MCF 10A (cell line): ENCODE measurements at regions not wholly inside any gene's neighbourhood (a gene's known extent, or its start where the extent isn't known, plus 50 kb on each side); places are given as distances from the start of the nearest gene placed in this dataset.

Source experiments
- BruUV-seq: library from RNA; stranded (reverse); fragments of 400-500 nt; replicated peaks from 2 replicates; lab custom pipeline; 2021; lab: Mats Ljungman, UMichigan
- CTCF ChIA-PET: fragments of 300-600 bp; sonication (Branson Sonifier 250); formaldehyde crosslinking; extraction: SDS; loops from one replicate; lab custom pipeline; 2021; ENCODE audit warnings: antibody characterized with exemption, inconsistent platforms; lab: Yijun Ruan, JAX
- POLR2A ChIA-PET: fragments of 300-600, 350-650 bp; sonication (Branson Sonifier 250); formaldehyde crosslinking; extraction: SDS; loops from one replicate; lab custom pipeline; 2020; ENCODE audit warnings: antibody characterized with exemption, inconsistent platforms; lab: Yijun Ruan, JAX
- DNase-seq: peaks from one replicate; pipeline ENCODE4 v3.0.0-alpha.2; 2018; ENCODE audit not compliant: unreplicated experiment
- H3K27ac Mint-ChIP-seq: one replicate; pipeline ENCODE4 v1.8.0; 2022; ENCODE audit warnings: mild to moderate bottlenecking, low read depth, mixed read lengths; ENCODE audit not compliant: unreplicated experiment
- H3K27me3 Mint-ChIP-seq: one replicate; pipeline ENCODE4 v1.8.0; 2022; ENCODE audit warnings: mixed read lengths; ENCODE audit not compliant: insufficient read depth, unreplicated experiment
- H3K36me3 Mint-ChIP-seq: one replicate; pipeline ENCODE4 v1.8.0; 2022; ENCODE audit warnings: mild to moderate bottlenecking, moderate library complexity, mixed read lengths; ENCODE audit not compliant: insufficient read depth, unreplicated experiment
- H3K4me1 Mint-ChIP-seq: one replicate; pipeline ENCODE4 v1.8.0; 2022; ENCODE audit warnings: mixed read lengths; ENCODE audit not compliant: insufficient read depth, unreplicated experiment
- H3K4me3 Mint-ChIP-seq: one replicate; pipeline ENCODE4 v1.8.0; 2022; ENCODE audit warnings: mild to moderate bottlenecking, moderate library complexity, mixed read lengths; ENCODE audit not compliant: unreplicated experiment
- H3K9me3 Mint-ChIP-seq: one replicate; pipeline ENCODE4 v1.8.0; 2022; ENCODE audit warnings: mixed read lengths; ENCODE audit not compliant: unreplicated experiment
- intact Hi-C: fragments of 100-400 bp; cut with micrococcal nuclease; formaldehyde crosslinking; loops from 2 replicates; pipeline ENCODE4 v1.14.1; 2022
- TF ChIP-seq, protein P1 (sequence below): fragments of 200-600 bp; IDR thresholded peaks from one replicate; pipeline ENCODE4 v1.8.0; 2022; ENCODE audit warnings: antibody characterized with exemption, mild to moderate bottlenecking; ENCODE audit not compliant: unreplicated experiment

DNA sequence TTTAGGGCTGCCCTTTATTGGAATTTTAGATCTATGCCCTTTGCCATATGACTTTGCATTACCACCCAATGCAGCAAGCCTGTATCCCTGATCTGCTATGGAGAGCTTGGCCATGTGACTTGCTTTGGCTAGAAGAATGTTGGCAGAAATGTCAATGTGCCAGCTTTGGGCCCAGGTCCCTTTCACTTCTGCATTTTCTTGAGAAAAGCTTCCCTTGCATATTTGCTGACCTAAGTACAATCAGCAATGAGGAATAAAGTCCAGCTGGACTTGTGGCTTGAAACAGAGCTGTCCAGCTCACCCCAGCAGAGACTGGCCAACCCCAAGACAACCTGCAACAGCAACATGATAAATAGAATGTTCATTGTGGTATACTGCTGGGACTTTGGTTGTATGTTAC, 135.9 kb downstream of the PAH start:
- no peak for DNase-seq
- Mint-ChIP-seq H3K36me3 (no peaks in the 10 kb centered on the region), H3K27me3 (no peaks in the 10 kb centered on the region), H3K9me3 (no peaks in the 10 kb centered on the region), H3K27ac (no peak overlapping the region), H3K4me1 (no peaks in the 10 kb centered on the region), H3K4me3 (no peak overlapping the region)
- intact Hi-C loops = no loop called here
- POLR2A ChIA-PET = interaction anchor here (0.6 kb wide), 1 partner anchor 1105 kb away, joined by 3 read pairs; no protein-coding TSS in a partner anchor
- BruUV-seq = no TSS peak
- CTCF ChIA-PET = no interaction called here
- TF ChIP-seq, protein P1, sequence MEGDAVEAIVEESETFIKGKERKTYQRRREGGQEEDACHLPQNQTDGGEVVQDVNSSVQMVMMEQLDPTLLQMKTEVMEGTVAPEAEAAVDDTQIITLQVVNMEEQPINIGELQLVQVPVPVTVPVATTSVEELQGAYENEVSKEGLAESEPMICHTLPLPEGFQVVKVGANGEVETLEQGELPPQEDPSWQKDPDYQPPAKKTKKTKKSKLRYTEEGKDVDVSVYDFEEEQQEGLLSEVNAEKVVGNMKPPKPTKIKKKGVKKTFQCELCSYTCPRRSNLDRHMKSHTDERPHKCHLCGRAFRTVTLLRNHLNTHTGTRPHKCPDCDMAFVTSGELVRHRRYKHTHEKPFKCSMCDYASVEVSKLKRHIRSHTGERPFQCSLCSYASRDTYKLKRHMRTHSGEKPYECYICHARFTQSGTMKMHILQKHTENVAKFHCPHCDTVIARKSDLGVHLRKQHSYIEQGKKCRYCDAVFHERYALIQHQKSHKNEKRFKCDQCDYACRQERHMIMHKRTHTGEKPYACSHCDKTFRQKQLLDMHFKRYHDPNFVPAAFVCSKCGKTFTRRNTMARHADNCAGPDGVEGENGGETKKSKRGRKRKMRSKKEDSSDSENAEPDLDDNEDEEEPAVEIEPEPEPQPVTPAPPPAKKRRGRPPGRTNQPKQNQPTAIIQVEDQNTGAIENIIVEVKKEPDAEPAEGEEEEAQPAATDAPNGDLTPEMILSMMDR = no peak

DNA sequence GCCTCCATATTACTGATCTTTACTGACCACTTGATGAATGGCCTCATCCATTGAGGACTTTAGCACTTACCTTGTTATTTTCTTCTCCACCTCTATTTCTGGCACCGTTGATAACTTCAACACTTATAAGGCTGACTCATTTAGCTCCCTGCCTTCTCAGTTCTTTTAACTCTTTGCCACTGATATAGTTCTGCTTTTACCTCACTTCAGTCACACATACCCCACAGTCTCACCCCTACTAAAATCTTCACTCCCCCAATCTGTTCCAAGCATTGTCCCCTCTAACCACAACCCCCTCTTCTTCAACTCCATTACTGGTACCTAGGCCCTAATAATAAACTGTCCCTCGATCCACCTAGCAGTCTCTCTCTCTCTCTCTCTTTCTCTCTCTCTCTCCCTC, 141.0 kb downstream of the PAH start:
- no peaks in the 10 kb centered on the region for H3K36me3 Mint-ChIP-seq
- DNase-seq = no peak
- POLR2A ChIA-PET = no interaction called here
- no TSS peak for BruUV-seq
- H3K4me1 Mint-ChIP-seq = no peaks in the 10 kb centered on the region
- TF ChIP-seq, protein P1 = no peak
- intact Hi-C loops = no loop called here
- CTCF ChIA-PET = interaction anchor here (1.2 kb wide), 1 partner anchor 9 kb away, joined by 7 read pairs; no protein-coding TSS in a partner anchor
- no peak overlapping the region for H3K27ac Mint-ChIP-seq
- H3K27me3 Mint-ChIP-seq = no peaks in the 10 kb centered on the region
- H3K9me3 Mint-ChIP-seq = no peaks in the 10 kb centered on the region
- H3K4me3 Mint-ChIP-seq = no peak overlapping the region

DNA sequence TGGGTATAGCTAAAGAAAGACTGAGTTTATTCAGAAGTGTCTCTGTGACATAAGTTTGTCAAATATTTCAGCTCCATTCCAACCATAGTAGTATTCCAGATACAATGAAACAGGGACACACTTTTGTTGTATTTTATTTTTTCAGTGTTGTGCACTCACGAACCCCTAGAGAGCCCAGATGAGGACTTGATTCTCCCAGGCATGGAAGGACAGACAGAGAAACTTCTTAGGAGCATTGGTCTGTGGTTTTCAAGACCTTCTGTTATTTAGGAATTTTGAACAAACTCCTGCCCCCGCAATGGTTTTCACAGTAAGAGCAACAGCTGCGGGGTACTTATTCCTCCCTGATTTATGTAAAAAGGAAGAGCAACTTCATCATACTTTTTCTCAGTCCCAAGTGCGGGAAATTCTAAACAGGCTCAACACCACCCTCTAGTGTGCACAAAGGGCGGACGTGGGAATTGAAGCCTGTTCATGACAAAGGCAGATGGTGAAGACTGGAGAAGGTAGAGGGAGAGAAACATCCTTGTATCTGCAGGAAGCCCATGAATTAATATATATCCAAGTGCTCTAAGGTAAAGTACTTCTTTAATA, 147.6 kb downstream of the PAH start:
- Mint-ChIP-seq H3K27ac (no peak overlapping the region), H3K4me1 (no peaks in the 10 kb centered on the region), H3K4me3 (no peak overlapping the region), H3K9me3 (no peaks in the 10 kb centered on the region), H3K36me3 (no peaks in the 10 kb centered on the region), H3K27me3 (no peaks in the 10 kb centered on the region)
- TF ChIP-seq, protein P1 = peak; percentile 54
- DNase-seq = peak; percentile 71
- BruUV-seq = no TSS peak
- ChIA-PET POLR2A (no interaction called here), CTCF (interaction anchor here (0.5 to 3.5 kb wide), 36 partner anchors 9 to 989 kb away, joined by 3 to 13 read pairs (median 4); no protein-coding TSS in a partner anchor)
- intact Hi-C loops = loop anchor here (1.0 to 10.0 kb wide), 4 partner anchors 109 to 829 kb away; no protein-coding TSS in a partner anchor

DNA sequence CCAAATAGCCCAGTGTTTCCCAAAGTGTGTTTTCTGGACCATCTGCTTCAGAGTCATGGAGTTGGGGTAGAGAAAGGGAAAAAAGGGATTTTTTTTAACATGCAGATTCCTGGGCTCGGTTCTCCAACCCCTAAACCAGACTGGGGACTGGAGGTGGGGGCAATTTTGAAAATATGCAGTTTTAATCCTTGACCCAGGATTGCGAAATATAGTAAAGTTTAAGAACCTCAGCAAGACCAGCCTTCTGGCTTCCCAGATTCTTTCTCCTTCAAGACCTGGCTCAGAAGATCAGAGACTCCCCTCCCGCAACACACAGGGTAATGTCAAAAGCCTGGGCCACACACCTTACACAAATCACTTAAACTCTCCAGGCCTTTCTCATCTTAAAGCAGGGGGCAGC, 150.1 kb downstream of the PAH start:
- BruUV-seq = no TSS peak
- H3K36me3 Mint-ChIP-seq = no peaks in the 10 kb centered on the region
- H3K4me3 Mint-ChIP-seq = no peak overlapping the region
- H3K27ac Mint-ChIP-seq = no peak overlapping the region
- H3K9me3 Mint-ChIP-seq = no peaks in the 10 kb centered on the region
- intact Hi-C loops = loop anchor here (10.0 kb wide), 1 partner anchor 462 kb away; no protein-coding TSS in a partner anchor
- H3K27me3 Mint-ChIP-seq = no peaks in the 10 kb centered on the region
- ChIA-PET POLR2A (no interaction called here), CTCF (interaction anchor here (0.6 to 3.5 kb wide), 4 partner anchors 9 to 597 kb away, joined by 4 to 13 read pairs (median 6); no protein-coding TSS in a partner anchor)
- no peak for DNase-seq
- TF ChIP-seq, protein P1 = no peak
- no peaks in the 10 kb centered on the region for H3K4me1 Mint-ChIP-seq
